ENCODE measurements at regions not wholly inside any gene's neighbourhood (a gene's known extent, or its start where the extent isn't known, plus 50 kb on each side); places are given as distances from the start of the nearest gene placed in this dataset.

DNA sequence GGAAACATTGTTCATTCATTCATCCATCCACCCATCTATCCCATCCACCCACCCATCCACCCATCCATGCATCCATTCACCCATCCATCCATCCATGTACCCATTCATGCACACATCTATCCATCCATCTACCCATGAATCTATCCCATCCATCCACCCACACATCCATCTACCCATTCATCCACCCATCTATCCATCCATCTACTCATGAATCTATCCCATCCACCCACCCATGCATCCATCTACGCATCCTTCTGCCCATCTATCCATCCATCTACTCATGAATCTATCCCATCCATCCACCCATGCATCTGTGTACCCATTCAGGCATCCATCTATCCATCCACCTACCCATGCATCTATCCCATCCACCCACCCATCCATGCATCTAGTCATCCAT lies 51.6 kb upstream of the URI1 start:
- no peak overlapping the region for H2BK12ac ChIP-seq (ENCODE audit: low read length)
- no peak overlapping the region for H3K14ac ChIP-seq (ENCODE audit: low read length)
- no CpG with 5 or more reads among the region's 1 CpG for WGBS, 2 donors (ENCODE audit: extremely low coverage in 2 of 2, insufficient read length in 2 of 2, insufficient replicate concordance in 1 of 2)
- H4K91ac ChIP-seq (ENCODE audit: low read depth, low read length, poor library complexity), result no peak overlapping the region
- no peak overlapping the region for H3K23ac ChIP-seq (ENCODE audit: low read depth, low read length, poor library complexity)
- no peak overlapping the region for H2BK120ac ChIP-seq (ENCODE audit: low read depth, low read length)
- peaks cover 0 to 3% (median 0%) of the 10 kb centered on the region in 3 experiments for H3K27me3 ChIP-seq (ENCODE audit: control insufficient read depth in 3 of 3, insufficient read depth in 3 of 3, low read depth in 1 of 3, low read length in 3 of 3)
- DNase-seq (ENCODE audit: low spot score), result no peak
- H3K27ac ChIP-seq (replicated peaks; ENCODE audit: low read length), result no peak overlapping the region
- H2AFZ ChIP-seq (ENCODE audit: low read length), result no peak overlapping the region
- no peak overlapping the region for H2BK15ac ChIP-seq (ENCODE audit: low read length)
- H3K9me3 ChIP-seq (replicated peaks in 1 of 2; ENCODE audit: control insufficient read depth in 2 of 2, insufficient read depth in 1 of 2, low read depth in 1 of 2, low read length in 2 of 2), result no peaks in the 10 kb centered on the region
- no peak overlapping the region for H3K4ac ChIP-seq (ENCODE audit: low read length)
- no peak overlapping the region for H2BK5ac ChIP-seq (ENCODE audit: low read length)
- no peaks in the 10 kb centered on the region for H3K4me1 ChIP-seq (ENCODE audit: control insufficient read depth in 2 of 2, insufficient read depth in 1 of 2, low read depth in 1 of 2, low read length in 2 of 2)
- no peak overlapping the region for H3K18ac ChIP-seq (ENCODE audit: low read length)
- H2AK5ac ChIP-seq (ENCODE audit: low read depth, low read length), result no peak overlapping the region
- no peak overlapping the region for H3K4me3 ChIP-seq (ENCODE audit: low read length in 2 of 2)
- H3K9ac ChIP-seq (ENCODE audit: low read depth, low read length, poor library complexity), result no peak overlapping the region
- no peak overlapping the region for H4K8ac ChIP-seq (ENCODE audit: low read depth, low read length)
- no peaks in the 10 kb centered on the region for H3K79me1 ChIP-seq (ENCODE audit: low read depth, low read length)
- no peak overlapping the region for H3K4me2 ChIP-seq (ENCODE audit: insufficient read depth, low read length, poor library complexity, severe bottlenecking)
- H3K36me3 ChIP-seq (replicated peaks in 1 of 2; ENCODE audit: control insufficient read depth in 2 of 2, insufficient read depth in 2 of 2, low read length in 2 of 2), result no peaks in the 10 kb centered on the region

Data from neuronal stem cell (in vitro differentiated cells).